SK-N-SH (cell line): ENCODE measurements at regions not wholly inside any gene's neighbourhood (a gene's known extent, or its start where the extent isn't known, plus 50 kb on each side); places are given as distances from the start of the nearest gene placed in this dataset.

Experiments used
- CTCF ChIA-PET: fragments of 300-600, 350-600 bp; formaldehyde crosslinking; extraction: SDS; loops from one replicate; lab custom pipeline; 2021; lab: Yijun Ruan, JAX
- POLR2A ChIA-PET: fragments of 350-600 bp; sonication (Branson Sonifier 250); formaldehyde crosslinking; extraction: SDS; loops from one replicate; lab custom pipeline; 2020; ENCODE audit warnings: antibody characterized with exemption, inconsistent platforms; lab: Yijun Ruan, JAX
- DNase-seq: peaks from one replicate; pipeline ENCODE4 v3.0.0; 2012
- H2AFZ ChIP-seq: fragments of 200-600 bp; sonication (generic); 2 replicates; pipeline ENCODE4 v1.8.1; 2016; ENCODE audit warnings: antibody characterized with exemption, mild to moderate bottlenecking, low read depth
- H3F3A ChIP-seq: fragments of 200-600 bp; sonication (generic); replicated peaks from 2 replicates; pipeline ENCODE3; 2016; ENCODE audit warnings: antibody characterized with exemption, mild to moderate bottlenecking; ENCODE audit not compliant: insufficient read depth
- H3K27ac ChIP-seq, 2 experiments: fragments of 200-500 bp in 1 of 2; fragments of 200-600 bp in 1 of 2; sonication (Bioruptor generic) in 1 of 2; sonication (generic), shearing (Covaris generic) in 1 of 2; 2 replicates each; pipeline versions ENCODE4 v1.5.1 to v1.6.1; 2014 to 2016; ENCODE audit warnings: low read depth in 2 of 2, inconsistent platforms in 1 of 2, low read length in 1 of 2, mild to moderate bottlenecking in 1 of 2, mixed read lengths in 1 of 2
- H3K27me3 ChIP-seq: fragments of 200-600 bp; sonication (generic), shearing (Covaris generic); 2 replicates; pipeline ENCODE4 v1.6.1; 2016; ENCODE audit warnings: mixed run types; ENCODE audit not compliant: insufficient read depth
- H3K36me3 ChIP-seq, 2 experiments: fragments of 200-500 bp in 1 of 2; fragments of 200-600 bp in 1 of 2; sonication (Bioruptor generic) in 1 of 2; sonication (generic) in 1 of 2; replicated peaks in 1 of 2; 2 replicates each; pipeline versions ENCODE3 to v1.5.1; 2014 to 2016; ENCODE audit warnings: low read length in 1 of 2, mild to moderate bottlenecking in 1 of 2; ENCODE audit not compliant: insufficient read depth in 2 of 2, control insufficient read depth in 1 of 2
- H3K4me1 ChIP-seq, 2 experiments: fragments of 200-500 bp in 1 of 2; fragments of 200-600 bp in 1 of 2; sonication (Bioruptor generic) in 1 of 2; sonication (generic), shearing (Covaris generic) in 1 of 2; 2 replicates each; pipeline versions ENCODE4 v1.5.1 to v1.6.1; 2014 to 2016; ENCODE audit warnings: low read depth in 1 of 2, low read length in 1 of 2, mixed run types in 1 of 2; ENCODE audit not compliant: insufficient read depth in 2 of 2, control insufficient read depth in 1 of 2
- H3K4me2 ChIP-seq: fragments of 200-600 bp; sonication (generic), shearing (Covaris generic); 2 replicates; pipeline ENCODE4 v1.6.1; 2017; ENCODE audit warnings: mixed run types
- H3K4me3 ChIP-seq, 2 experiments: fragments of 200-500 bp in 1 of 2; fragments of 200-600 bp in 1 of 2; sonication (Bioruptor generic) in 1 of 2; sonication (generic), shearing (Covaris generic) in 1 of 2; 2 replicates each; pipeline versions ENCODE4 v1.5.1 to v1.8.1; 2014 to 2016; ENCODE audit warnings: low read depth in 2 of 2, inconsistent platforms in 1 of 2, low read length in 1 of 2, mild to moderate bottlenecking in 1 of 2, mixed read lengths in 1 of 2, moderate library complexity in 1 of 2
- H3K79me2 ChIP-seq: fragments of 200-600 bp; sonication (generic); 2 replicates; pipeline ENCODE4 v1.8.1; 2017; ENCODE audit warnings: mild to moderate bottlenecking; ENCODE audit not compliant: insufficient read depth
- H3K9ac ChIP-seq: fragments of 200-600 bp; sonication (generic); 2 replicates; pipeline ENCODE4 v1.6.1; 2017; ENCODE audit warnings: mixed run types
- H3K9me2 ChIP-seq: fragments of 200-600 bp; sonication (generic); 2 replicates; pipeline ENCODE4 v1.6.1; 2017; ENCODE audit warnings: mixed run types
- H3K9me3 ChIP-seq: fragments of 200-600 bp; sonication (generic); 2 replicates; pipeline ENCODE4 v1.6.1; 2017; ENCODE audit warnings: mixed run types, mild to moderate bottlenecking, moderate library complexity
- H4K20me1 ChIP-seq: fragments of 200-600 bp; sonication (generic); 2 replicates; pipeline ENCODE4 v1.6.1; 2017; ENCODE audit warnings: mild to moderate bottlenecking, mixed run types; ENCODE audit not compliant: insufficient read depth
- ELF1 ChIP-seq: IDR thresholded peaks from 2 replicates; pipeline ENCODE4 v1.4.0; 2012
- EP300 ChIP-seq, 2 experiments: IDR thresholded peaks; 2 replicates each; pipeline versions ENCODE4 v1.4.0 to v1.6.1; 2012; ENCODE audit warnings: borderline replicate concordance in 1 of 2, low read depth in 1 of 2, low read length in 1 of 2
- EZH2phosphoT487 ChIP-seq: fragments of 200-600 bp; sonication (generic); IDR thresholded peaks from 2 replicates; pipeline ENCODE4 v1.6.1; 2017; ENCODE audit warnings: low read depth, mixed run types, mild to moderate bottlenecking, antibody characterized with exemption, moderate library complexity, borderline replicate concordance
- FOSL2 ChIP-seq: IDR thresholded peaks from 2 replicates; pipeline ENCODE4 v1.4.0; 2012; ENCODE audit warnings: low read depth, mild to moderate bottlenecking, moderate library complexity, borderline replicate concordance
- FOXJ3 ChIP-seq: sonication (generic); formaldehyde crosslinking; IDR thresholded peaks from 2 replicates; pipeline ENCODE4 v1.5.1; 2020; ENCODE audit warnings: mild to moderate bottlenecking, missing genetic modification reagents
- FOXM1 ChIP-seq: IDR thresholded peaks from 2 replicates; pipeline ENCODE4 v1.4.0; 2012; ENCODE audit warnings: low read depth, mild to moderate bottlenecking
- GATA2 ChIP-seq: sonication (generic); formaldehyde crosslinking; IDR thresholded peaks from 2 replicates; pipeline ENCODE4 v1.5.0; 2020; ENCODE audit warnings: mild to moderate bottlenecking, missing genetic modification reagents
- JUND ChIP-seq: IDR thresholded peaks from 2 replicates; pipeline ENCODE4 v1.4.0; 2012
- MXI1 ChIP-seq: IDR thresholded peaks from 2 replicates; pipeline ENCODE4 v1.6.1; 2012; ENCODE audit warnings: mild to moderate bottlenecking, low read depth, low read length, improper control_type of control experiment
- RAD21 ChIP-seq: IDR thresholded peaks from 2 replicates; pipeline ENCODE4 v1.6.1; 2012; ENCODE audit warnings: mild to moderate bottlenecking, low read length
- RFX5 ChIP-seq: IDR thresholded peaks from 2 replicates; pipeline ENCODE4 v1.6.1; 2012; ENCODE audit warnings: mild to moderate bottlenecking, improper control_type of control experiment, low read length
- RXRA ChIP-seq: IDR thresholded peaks from 2 replicates; pipeline ENCODE4 v1.4.0; 2012; ENCODE audit warnings: low read depth, mild to moderate bottlenecking, borderline replicate concordance
- TAF1 ChIP-seq: IDR thresholded peaks from 2 replicates; pipeline ENCODE4 v1.6.1; 2012; ENCODE audit warnings: low read depth, mild to moderate bottlenecking, low read length, moderate library complexity, borderline replicate concordance
- TCF12 ChIP-seq: IDR thresholded peaks from 2 replicates; pipeline ENCODE4 v1.4.0; 2012
- TEAD4 ChIP-seq: IDR thresholded peaks from 2 replicates; pipeline ENCODE4 v1.4.0; 2012; ENCODE audit warnings: mild to moderate bottlenecking, borderline replicate concordance; ENCODE audit not compliant: insufficient read depth
- WGBS: methylation state at CpG from one replicate; pipeline ENCODE4 v1.1.6; 2017; ENCODE audit warnings: low lambda C conversion rate; 5-methylcytosine and 5-hydroxymethylcytosine counted together
- TF ChIP-seq, protein P1 (sequence below): IDR thresholded peaks from 2 replicates; pipeline ENCODE4 v1.4.0; 2012; ENCODE audit warnings: low read depth, borderline replicate concordance
- TF ChIP-seq, protein P2 (sequence below): IDR thresholded peaks from 2 replicates; pipeline ENCODE4; 2012
- TF ChIP-seq, protein P3 (sequence below): fragments of 150-350 bp; IDR thresholded peaks from 2 replicates; pipeline ENCODE4 v1.6.1; 2017; ENCODE audit warnings: antibody characterized with exemption, low read length, low read depth, borderline replicate concordance
- TF ChIP-seq, protein P4 (sequence below): fragments of 200-600 bp; sonication (generic); IDR thresholded peaks from 2 replicates; pipeline ENCODE4 v1.6.1; 2017; ENCODE audit warnings: antibody characterized with exemption, mild to moderate bottlenecking, moderate library complexity

DNA sequence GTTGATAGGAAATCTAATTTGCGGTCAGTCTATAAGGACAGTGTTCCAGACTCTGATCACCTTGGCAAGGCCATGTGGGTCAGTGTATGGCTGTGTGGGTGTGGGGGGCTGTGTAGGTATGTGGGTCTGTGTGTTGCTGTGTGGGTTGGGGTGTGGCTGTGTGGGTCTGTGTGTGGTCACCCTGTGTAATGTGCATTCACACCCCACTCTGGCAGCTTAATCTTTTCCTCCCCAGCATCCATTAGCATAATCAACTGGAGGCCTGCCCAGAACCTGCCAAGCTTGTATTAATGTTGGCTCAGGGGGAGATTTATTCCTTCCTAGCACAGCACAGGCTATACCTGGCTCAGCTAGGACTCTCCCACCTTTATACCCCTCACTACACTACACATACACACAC is 203.2 kb downstream of the TUBA3C start:
- Histone ChIP-seq H3K9me3 (no peaks in the 10 kb centered on the region), H3K9me2 (no peaks in the 10 kb centered on the region), H3K36me3 (no peaks in the 10 kb centered on the region), H3K4me1 (no peaks in the 10 kb centered on the region), H3K9ac (no peak overlapping the region), H2AFZ (no peak overlapping the region), H3K79me2 (no peaks in the 10 kb centered on the region), H3K4me3 (no peak overlapping the region), H3K27me3 (no peaks in the 10 kb centered on the region), H3F3A (no peaks in the 10 kb centered on the region), H4K20me1 (no peaks in the 10 kb centered on the region), H3K4me2 (no peak overlapping the region), H3K27ac (no peak overlapping the region)
- CTCF ChIA-PET: no interaction called here
- POLR2A ChIA-PET: no interaction called here
- TF ChIP-seq MXI1 (no peak), RXRA (no peak), GATA2 (no peak), ELF1 (no peak), RFX5 (no peak), TAF1 (no peak), FOSL2 (no peak)
- TF ChIP-seq, protein P1, sequence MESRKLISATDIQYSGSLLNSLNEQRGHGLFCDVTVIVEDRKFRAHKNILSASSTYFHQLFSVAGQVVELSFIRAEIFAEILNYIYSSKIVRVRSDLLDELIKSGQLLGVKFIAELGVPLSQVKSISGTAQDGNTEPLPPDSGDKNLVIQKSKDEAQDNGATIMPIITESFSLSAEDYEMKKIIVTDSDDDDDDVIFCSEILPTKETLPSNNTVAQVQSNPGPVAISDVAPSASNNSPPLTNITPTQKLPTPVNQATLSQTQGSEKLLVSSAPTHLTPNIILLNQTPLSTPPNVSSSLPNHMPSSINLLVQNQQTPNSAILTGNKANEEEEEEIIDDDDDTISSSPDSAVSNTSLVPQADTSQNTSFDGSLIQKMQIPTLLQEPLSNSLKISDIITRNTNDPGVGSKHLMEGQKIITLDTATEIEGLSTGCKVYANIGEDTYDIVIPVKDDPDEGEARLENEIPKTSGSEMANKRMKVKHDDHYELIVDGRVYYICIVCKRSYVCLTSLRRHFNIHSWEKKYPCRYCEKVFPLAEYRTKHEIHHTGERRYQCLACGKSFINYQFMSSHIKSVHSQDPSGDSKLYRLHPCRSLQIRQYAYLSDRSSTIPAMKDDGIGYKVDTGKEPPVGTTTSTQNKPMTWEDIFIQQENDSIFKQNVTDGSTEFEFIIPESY: no peak
- no peak for DNase-seq
- WGBS: no CpG with 5 or more reads among the region's 1 CpG

DNA sequence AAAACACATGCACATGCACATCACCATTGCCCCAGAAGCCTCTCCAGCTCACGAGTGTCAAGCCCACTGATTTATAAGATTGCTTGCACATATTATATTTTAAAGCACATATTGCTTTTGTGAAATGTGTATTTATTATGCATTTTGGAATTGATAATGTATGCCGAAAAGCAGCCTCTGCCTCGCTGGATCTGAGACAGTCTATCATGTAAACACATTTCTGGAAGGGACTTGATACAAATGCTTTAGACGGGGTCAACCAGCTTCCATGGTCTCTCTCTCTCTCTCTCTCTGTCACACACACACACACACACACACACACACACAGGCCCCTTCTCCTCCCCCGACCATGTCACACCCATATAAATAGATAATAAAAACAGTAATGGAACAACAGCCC is 203.8 kb downstream of the TUBA3C start:
- POLR2A ChIA-PET: no interaction called here
- H3K27ac ChIP-seq: no peak overlapping the region
- no peaks in the 10 kb centered on the region for H3K9me3 ChIP-seq
- H3K4me2 ChIP-seq: no peak overlapping the region
- H3K9me2 ChIP-seq: no peaks in the 10 kb centered on the region
- H3K36me3 ChIP-seq: no peaks in the 10 kb centered on the region
- H3K79me2 ChIP-seq: no peaks in the 10 kb centered on the region
- WGBS: 3% methylated on average over 5 of the region's 5 CpGs
- H2AFZ ChIP-seq: no peak overlapping the region
- DNase-seq: no peak
- H3F3A ChIP-seq: no peaks in the 10 kb centered on the region
- no peaks in the 10 kb centered on the region for H3K4me1 ChIP-seq
- no peaks in the 10 kb centered on the region for H4K20me1 ChIP-seq
- CTCF ChIA-PET: no interaction called here
- no peaks in the 10 kb centered on the region for H3K27me3 ChIP-seq
- no peak overlapping the region for H3K9ac ChIP-seq
- H3K4me3 ChIP-seq: no peak overlapping the region
- TF ChIP-seq, protein P2, sequence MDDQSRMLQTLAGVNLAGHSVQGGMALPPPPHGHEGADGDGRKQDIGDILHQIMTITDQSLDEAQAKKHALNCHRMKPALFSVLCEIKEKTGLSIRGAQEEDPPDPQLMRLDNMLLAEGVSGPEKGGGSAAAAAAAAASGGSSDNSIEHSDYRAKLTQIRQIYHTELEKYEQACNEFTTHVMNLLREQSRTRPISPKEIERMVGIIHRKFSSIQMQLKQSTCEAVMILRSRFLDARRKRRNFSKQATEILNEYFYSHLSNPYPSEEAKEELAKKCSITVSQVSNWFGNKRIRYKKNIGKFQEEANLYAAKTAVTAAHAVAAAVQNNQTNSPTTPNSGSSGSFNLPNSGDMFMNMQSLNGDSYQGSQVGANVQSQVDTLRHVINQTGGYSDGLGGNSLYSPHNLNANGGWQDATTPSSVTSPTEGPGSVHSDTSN: no peak
- TF ChIP-seq TCF12 (no peak), EP300 (IDR thresholded peaks at IDR 0.05; ENCODE audit: borderline replicate concordance in 1 of 2, low read depth in 1 of 2, low read length in 1 of 2) (no peak), FOXJ3 (CRISPR knock-in tag) (no peak), EZH2phosphoT487 (no peak), JUND (no peak), TEAD4 (no peak), FOXM1 (no peak), RAD21 (no peak)
- TF ChIP-seq, protein P3, sequence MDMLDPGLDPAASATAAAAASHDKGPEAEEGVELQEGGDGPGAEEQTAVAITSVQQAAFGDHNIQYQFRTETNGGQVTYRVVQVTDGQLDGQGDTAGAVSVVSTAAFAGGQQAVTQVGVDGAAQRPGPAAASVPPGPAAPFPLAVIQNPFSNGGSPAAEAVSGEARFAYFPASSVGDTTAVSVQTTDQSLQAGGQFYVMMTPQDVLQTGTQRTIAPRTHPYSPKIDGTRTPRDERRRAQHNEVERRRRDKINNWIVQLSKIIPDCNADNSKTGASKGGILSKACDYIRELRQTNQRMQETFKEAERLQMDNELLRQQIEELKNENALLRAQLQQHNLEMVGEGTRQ: no peak
- TF ChIP-seq, protein P4, sequence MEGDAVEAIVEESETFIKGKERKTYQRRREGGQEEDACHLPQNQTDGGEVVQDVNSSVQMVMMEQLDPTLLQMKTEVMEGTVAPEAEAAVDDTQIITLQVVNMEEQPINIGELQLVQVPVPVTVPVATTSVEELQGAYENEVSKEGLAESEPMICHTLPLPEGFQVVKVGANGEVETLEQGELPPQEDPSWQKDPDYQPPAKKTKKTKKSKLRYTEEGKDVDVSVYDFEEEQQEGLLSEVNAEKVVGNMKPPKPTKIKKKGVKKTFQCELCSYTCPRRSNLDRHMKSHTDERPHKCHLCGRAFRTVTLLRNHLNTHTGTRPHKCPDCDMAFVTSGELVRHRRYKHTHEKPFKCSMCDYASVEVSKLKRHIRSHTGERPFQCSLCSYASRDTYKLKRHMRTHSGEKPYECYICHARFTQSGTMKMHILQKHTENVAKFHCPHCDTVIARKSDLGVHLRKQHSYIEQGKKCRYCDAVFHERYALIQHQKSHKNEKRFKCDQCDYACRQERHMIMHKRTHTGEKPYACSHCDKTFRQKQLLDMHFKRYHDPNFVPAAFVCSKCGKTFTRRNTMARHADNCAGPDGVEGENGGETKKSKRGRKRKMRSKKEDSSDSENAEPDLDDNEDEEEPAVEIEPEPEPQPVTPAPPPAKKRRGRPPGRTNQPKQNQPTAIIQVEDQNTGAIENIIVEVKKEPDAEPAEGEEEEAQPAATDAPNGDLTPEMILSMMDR: no peak
- TF ChIP-seq, protein P1: no peak
